Colonic mucosa (tissue), 4 donors: ENCODE measurements at regions not wholly inside any gene's neighbourhood (a gene's known extent, or its start where the extent isn't known, plus 50 kb on each side); places are given as distances from the start of the nearest gene placed in this dataset.

Experiments
- DNase-seq: peaks from one replicate; pipeline ENCODE4 v3.0.0-alpha.2; 2020
- H3K27ac ChIP-seq: fragments of 200-600 bp; one replicate; pipeline ENCODE4 v1.8.0; 2021
- H3K27me3 ChIP-seq: fragments of 200-600 bp; one replicate; pipeline ENCODE4 v1.8.0; 2021
- H3K36me3 ChIP-seq: fragments of 200-600 bp; one replicate; pipeline ENCODE4 v1.8.0; 2021
- H3K4me1 ChIP-seq: fragments of 200-600 bp; one replicate; pipeline ENCODE4 v1.8.0; 2021; ENCODE audit warnings: mild to moderate bottlenecking
- H3K4me3 ChIP-seq: fragments of 200-600 bp; one replicate; pipeline ENCODE4 v1.8.0; 2021
- H3K9ac ChIP-seq, 2 donors: one replicate each; pipeline ENCODE4 v1.7.0; 2013; ENCODE audit warnings: control low read depth in 2 of 2, low read depth in 2 of 2, low read length in 2 of 2
- H3K9me3 ChIP-seq: fragments of 200-600 bp; one replicate; pipeline ENCODE4 v1.8.0; 2021
- intact Hi-C: fragments of 100-400 bp; cut with DNase I; formaldehyde crosslinking; loops from one replicate; pipeline ENCODE4 v1.14.1; 2022
- TF ChIP-seq, protein P1 (sequence below): fragments of 200-600 bp; IDR thresholded peaks from one replicate; pipeline ENCODE4 v1.8.0; 2022; ENCODE audit warnings: antibody characterized with exemption, mild to moderate bottlenecking
- donor health status: healthy.
- donor health status: DM: no; HTN: no; CAD: no.
- donor health status: DM: no; HTN: no; CAD: no.

DNA sequence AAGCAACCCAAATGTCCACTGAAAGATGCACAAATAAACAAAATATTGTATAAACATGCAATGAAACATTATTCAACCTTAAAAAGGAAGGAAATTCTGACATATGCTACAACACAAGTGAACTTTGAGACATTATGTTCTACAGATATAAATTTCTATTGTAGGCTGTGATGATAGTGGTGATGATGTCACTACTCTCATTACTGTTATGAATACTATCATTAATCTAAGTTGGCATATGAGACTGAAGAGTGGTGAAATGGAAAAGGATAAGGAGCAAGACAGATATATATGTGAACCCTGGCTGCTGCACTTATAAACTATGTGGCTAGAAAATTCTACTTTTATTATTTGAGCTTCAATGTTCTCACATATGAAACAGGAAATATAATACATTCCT lies 360.2 kb downstream of the TFAP2A start:
- Histone ChIP-seq H3K9ac (no peak overlapping the region), H3K27me3 (no peaks in the 10 kb centered on the region), H3K4me1 (no peaks in the 10 kb centered on the region), H3K4me3 (no peak overlapping the region), H3K9me3 (no peaks in the 10 kb centered on the region), H3K36me3 (no peaks in the 10 kb centered on the region), H3K27ac (no peak overlapping the region)
- TF ChIP-seq, protein P1, sequence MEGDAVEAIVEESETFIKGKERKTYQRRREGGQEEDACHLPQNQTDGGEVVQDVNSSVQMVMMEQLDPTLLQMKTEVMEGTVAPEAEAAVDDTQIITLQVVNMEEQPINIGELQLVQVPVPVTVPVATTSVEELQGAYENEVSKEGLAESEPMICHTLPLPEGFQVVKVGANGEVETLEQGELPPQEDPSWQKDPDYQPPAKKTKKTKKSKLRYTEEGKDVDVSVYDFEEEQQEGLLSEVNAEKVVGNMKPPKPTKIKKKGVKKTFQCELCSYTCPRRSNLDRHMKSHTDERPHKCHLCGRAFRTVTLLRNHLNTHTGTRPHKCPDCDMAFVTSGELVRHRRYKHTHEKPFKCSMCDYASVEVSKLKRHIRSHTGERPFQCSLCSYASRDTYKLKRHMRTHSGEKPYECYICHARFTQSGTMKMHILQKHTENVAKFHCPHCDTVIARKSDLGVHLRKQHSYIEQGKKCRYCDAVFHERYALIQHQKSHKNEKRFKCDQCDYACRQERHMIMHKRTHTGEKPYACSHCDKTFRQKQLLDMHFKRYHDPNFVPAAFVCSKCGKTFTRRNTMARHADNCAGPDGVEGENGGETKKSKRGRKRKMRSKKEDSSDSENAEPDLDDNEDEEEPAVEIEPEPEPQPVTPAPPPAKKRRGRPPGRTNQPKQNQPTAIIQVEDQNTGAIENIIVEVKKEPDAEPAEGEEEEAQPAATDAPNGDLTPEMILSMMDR: no peak
- no peak for DNase-seq
- intact Hi-C loops: no loop called here

GRCh38 chr6:10051283-10051682 lies 363.6 kb downstream of the TFAP2A start:
- no peaks in the 10 kb centered on the region for H3K4me1 ChIP-seq
- H3K36me3 ChIP-seq: no peaks in the 10 kb centered on the region
- TF ChIP-seq, protein P1: no peak
- no peak overlapping the region for H3K27ac ChIP-seq
- no peak overlapping the region for H3K4me3 ChIP-seq
- no peaks in the 10 kb centered on the region for H3K9me3 ChIP-seq
- DNase-seq: no peak
- H3K27me3 ChIP-seq: no peaks in the 10 kb centered on the region
- intact Hi-C loops: no loop called here
- H3K9ac ChIP-seq: no peak overlapping the region

DNA sequence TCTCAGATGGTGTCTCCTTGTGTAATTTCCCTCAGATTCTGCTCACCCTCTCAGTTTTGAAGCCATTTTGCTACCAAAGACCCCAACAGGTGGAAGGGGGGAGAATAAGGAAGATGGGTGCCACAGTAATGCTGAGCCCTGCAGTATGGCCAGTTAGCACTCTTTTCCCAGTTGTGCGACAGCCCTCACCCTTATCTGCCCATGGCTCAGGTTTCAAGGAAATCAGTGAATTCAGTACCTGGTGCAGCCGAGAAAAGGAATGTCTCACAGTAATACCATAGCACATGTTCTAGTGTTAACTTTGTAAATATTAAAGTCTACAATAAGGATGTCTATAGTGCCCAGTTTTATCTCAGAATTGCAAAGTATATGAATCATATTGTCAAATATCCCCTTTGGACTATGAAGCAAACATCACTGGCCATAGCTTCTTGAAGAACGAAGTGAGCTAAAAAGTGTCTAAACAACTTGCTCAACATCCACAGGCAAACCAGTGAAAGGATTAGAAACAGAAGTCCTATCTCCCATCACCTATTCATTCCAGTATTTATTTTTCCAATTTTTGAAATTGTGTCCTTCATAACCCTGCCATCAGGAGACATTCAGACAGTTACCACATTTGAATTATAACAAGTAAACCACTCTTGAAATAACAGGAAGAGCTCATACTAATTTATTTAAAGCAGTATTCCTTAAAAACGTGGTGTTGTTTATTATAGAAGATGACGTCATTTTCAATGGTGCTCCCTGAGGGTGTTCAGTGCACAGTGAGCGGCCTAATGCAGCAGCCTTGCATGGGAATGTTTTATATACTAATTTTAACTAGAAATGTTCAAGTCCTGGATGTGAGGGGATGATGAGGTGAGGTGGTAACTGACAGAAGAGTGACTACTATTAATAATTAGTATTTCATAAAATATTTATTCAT lies 366.2 kb downstream of the TFAP2A start:
- no peak overlapping the region for H3K27ac ChIP-seq
- H3K27me3 ChIP-seq: no peaks in the 10 kb centered on the region
- intact Hi-C loops: no loop called here
- H3K9me3 ChIP-seq: no peaks in the 10 kb centered on the region
- DNase-seq: no peak
- TF ChIP-seq, protein P1: no peak
- no peak overlapping the region for H3K4me3 ChIP-seq
- H3K4me1 ChIP-seq: no peaks in the 10 kb centered on the region
- no peak overlapping the region for H3K9ac ChIP-seq
- H3K36me3 ChIP-seq: no peaks in the 10 kb centered on the region

DNA sequence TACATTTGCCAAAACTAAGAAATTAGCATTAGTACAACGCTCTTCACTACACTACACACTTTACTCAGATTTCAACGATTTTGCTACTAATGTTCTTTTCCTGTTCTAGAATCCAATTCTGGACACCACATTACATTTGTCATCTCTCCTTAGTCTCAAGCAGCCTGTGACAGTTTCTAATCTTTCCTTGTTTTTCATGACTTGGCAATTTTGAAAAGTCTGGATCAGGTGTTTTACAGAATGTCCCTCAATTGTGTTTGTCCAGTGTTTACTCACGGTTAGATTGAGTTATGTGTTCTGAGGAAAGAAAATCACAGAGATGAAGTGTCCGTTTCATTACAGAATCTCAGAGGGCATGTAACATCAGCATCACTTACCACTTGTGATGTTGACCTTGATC lies 372.6 kb downstream of the TFAP2A start:
- no peaks in the 10 kb centered on the region for H3K4me1 ChIP-seq
- DNase-seq: no peak
- no peaks in the 10 kb centered on the region for H3K36me3 ChIP-seq
- H3K9ac ChIP-seq: no peak overlapping the region
- TF ChIP-seq, protein P1: no peak
- no peaks in the 10 kb centered on the region for H3K27me3 ChIP-seq
- no peaks in the 10 kb centered on the region for H3K9me3 ChIP-seq
- intact Hi-C loops: no loop called here
- H3K27ac ChIP-seq: no peak overlapping the region
- no peak overlapping the region for H3K4me3 ChIP-seq

GRCh38 chr6:10033223-10033829 lies 381.5 kb downstream of the TFAP2A start:
- no peaks in the 10 kb centered on the region for H3K36me3 ChIP-seq
- H3K9me3 ChIP-seq: no peaks in the 10 kb centered on the region
- intact Hi-C loops: loop anchor here (10.0 kb wide), 1 partner anchor 401 kb away; no protein-coding TSS in a partner anchor
- TF ChIP-seq, protein P1: no peak
- DNase-seq: no peak
- no peak overlapping the region for H3K27ac ChIP-seq
- H3K4me3 ChIP-seq: no peak overlapping the region
- no peak overlapping the region for H3K9ac ChIP-seq
- no peaks in the 10 kb centered on the region for H3K27me3 ChIP-seq
- no peaks in the 10 kb centered on the region for H3K4me1 ChIP-seq
